Hematopoietic multipotent progenitor cell treated with erythropoietin and hydrocortisone succinate and interleukin-3 and kit ligand, for 6 days (in vitro differentiated cells): ENCODE measurements at regions not wholly inside any gene's neighbourhood (a gene's known extent, or its start where the extent isn't known, plus 50 kb on each side); places are given as distances from the start of the nearest gene placed in this dataset.
"Not testable (repeated sequence)": the region's sequence is repeated elsewhere in the genome, so short reads cannot be mapped to it uniquely, and the experiment has no call there.

Experiments used
- DNase-seq: peaks from one replicate; pipeline ENCODE4 v3.0.0-alpha.2; 2015

GRCh38 chr12:46617737-46618136, 208.1 kb downstream of the SLC38A4 start:
- DNase-seq, result not testable (repeated sequence)

- no peak for DNase-seq
Measured at GRCh38 chr12:46617167-46617566, 208.6 kb downstream of the SLC38A4 start.

- DNase-seq, result no peak
Measured at GRCh38 chr12:46610754-46611153, 215.0 kb downstream of the SLC38A4 start.

- DNase-seq, result no peak
Measured at GRCh38 chr12:46609674-46610073, 216.1 kb downstream of the SLC38A4 start.

- DNase-seq, result no peak
Measured at GRCh38 chr12:46609273-46609623, 216.5 kb downstream of the SLC38A4 start.

- no peak for DNase-seq
Measured at GRCh38 chr12:46608431-46609272, 217.1 kb downstream of the SLC38A4 start.

- DNase-seq, result no peak
Measured at GRCh38 chr12:46604684-46605083, 221.1 kb downstream of the SLC38A4 start.

- no peak for DNase-seq
Measured at GRCh38 chr12:46603776-46604456, 221.9 kb downstream of the SLC38A4 start.

GRCh38 chr12:46602474-46602873, 223.3 kb downstream of the SLC38A4 start:
- DNase-seq, result no peak

GRCh38 chr12:46590991-46591703, 218.6 kb upstream of the SLC38A2 start:
- DNase-seq, result no peak

GRCh38 chr12:46585854-46586621, 213.5 kb upstream of the SLC38A2 start:
- peak; percentile 42 for DNase-seq

- DNase-seq, result not testable (repeated sequence)
Measured at GRCh38 chr12:46584098-46584497, 211.5 kb upstream of the SLC38A2 start.

GRCh38 chr12:46581990-46582389, 209.4 kb upstream of the SLC38A2 start:
- DNase-seq, result not testable (repeated sequence)

GRCh38 chr12:46580445-46580844, 207.9 kb upstream of the SLC38A2 start:
- no peak for DNase-seq

GRCh38 chr12:46579474-46579873, 206.9 kb upstream of the SLC38A2 start:
- no peak for DNase-seq

GRCh38 chr12:46578190-46578982, 205.8 kb upstream of the SLC38A2 start:
- no peak for DNase-seq

- DNase-seq, result no peak
Measured at GRCh38 chr12:46577063-46577776, 204.6 kb upstream of the SLC38A2 start.

- no peak for DNase-seq
Measured at GRCh38 chr12:46574847-46575246, 202.3 kb upstream of the SLC38A2 start.

GRCh38 chr12:46573347-46573658, 200.7 kb upstream of the SLC38A2 start:
- DNase-seq, result no peak

GRCh38 chr12:46572644-46573346, 200.2 kb upstream of the SLC38A2 start:
- DNase-seq, result no peak

GRCh38 chr12:46571608-46572007, 199.0 kb upstream of the SLC38A2 start:
- no peak for DNase-seq
